ENCODE measurements at regions not wholly inside any gene's neighbourhood (a gene's known extent, or its start where the extent isn't known, plus 50 kb on each side); places are given as distances from the start of the nearest gene placed in this dataset.

DNA sequence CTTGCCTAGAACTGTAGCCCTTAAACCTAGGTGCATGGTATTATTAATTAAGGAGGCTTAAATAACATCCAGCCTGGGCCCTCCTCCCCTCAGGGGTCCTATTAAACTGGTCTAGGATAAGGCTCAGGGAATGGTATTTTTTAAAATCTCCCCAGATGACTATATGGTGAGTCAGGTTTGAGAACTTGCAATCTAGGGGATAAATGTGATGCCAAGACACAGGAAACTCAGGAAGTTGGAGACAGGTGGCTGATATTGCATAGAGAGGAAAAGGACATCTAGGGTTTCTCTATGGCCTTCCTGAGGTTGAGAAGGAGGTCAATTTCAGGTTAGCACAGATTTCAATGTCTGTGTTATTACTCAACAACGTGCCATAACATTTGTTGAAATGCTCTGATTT, 581.0 kb downstream of the TLE1 start:
- Histone ChIP-seq H3K14ac (ENCODE audit: insufficient read depth, low read length) (no peak overlapping the region), H3K27ac (ENCODE audit: insufficient read length, low read depth, low read length) (no peak overlapping the region), H4K5ac (ENCODE audit: insufficient read length, low read depth, low read length) (no peak overlapping the region), H3K4me1 (ENCODE audit: insufficient read depth, low read length) (peaks cover 4% of the 10 kb centered on the region; the same call in 1 of the 2 replicates), H3K9ac (ENCODE audit: extremely low read depth, insufficient read length, low read length) (no peak overlapping the region), H3K79me2 (ENCODE audit: insufficient read depth, low read length) (no peaks in the 10 kb centered on the region), H3T11ph (ENCODE audit: low read length) (no peak overlapping the region), H4K8ac (replicated peaks; ENCODE audit: insufficient read length, low read depth, low read length) (no peak overlapping the region), H4K20me1 (ENCODE audit: control insufficient read depth, insufficient read depth, insufficient read length) (no peaks in the 10 kb centered on the region), H2AFZ (ENCODE audit: low read length) (no peak overlapping the region), H3K23me2 (ENCODE audit: insufficient read length, low read depth, low read length, poor library complexity, severe bottlenecking) (no peaks in the 10 kb centered on the region), H3K56ac (ENCODE audit: insufficient read length, low read depth, low read length) (no peak overlapping the region), H3K4ac (ENCODE audit: low read depth, low read length) (no peak overlapping the region), H2AK5ac (ENCODE audit: insufficient read length, low read length) (no peak overlapping the region), H2BK5ac (ENCODE audit: insufficient read length, low read length) (no peak overlapping the region), H3K18ac (ENCODE audit: insufficient read length, low read depth, low read length) (no peak overlapping the region), H3K23ac (ENCODE audit: insufficient read length, low read depth, low read length) (no peak overlapping the region), H2BK15ac (ENCODE audit: low read depth, low read length) (no peak overlapping the region), H2BK120ac (ENCODE audit: low read depth, low read length, poor library complexity, severe bottlenecking) (no peak overlapping the region), H2BK20ac (ENCODE audit: low read depth, low read length, poor library complexity, severe bottlenecking) (no peak overlapping the region), H3K4me2 (ENCODE audit: insufficient read depth, insufficient read length, low read length) (no peak overlapping the region), H3K27me3 (ENCODE audit: insufficient read depth, low read length) (no peaks in the 10 kb centered on the region), H3K9me3 (ENCODE audit: control insufficient read depth, low read depth, low read length) (no peaks in the 10 kb centered on the region), H3K79me1 (ENCODE audit: insufficient read depth, low read depth, low read length, poor library complexity, severe bottlenecking) (no peaks in the 10 kb centered on the region), H4K91ac (ENCODE audit: insufficient read length, low read depth, low read length) (no peak overlapping the region), H2BK12ac (ENCODE audit: insufficient read length, low read depth, low read length) (no peak overlapping the region)
- no peak overlapping the region for H3K27ac Mint-ChIP-seq
- H3K9me3 Mint-ChIP-seq, result no peaks in the 10 kb centered on the region; a peak in 1 of 5 replicates
- peaks cover 28 to 31% of the 10 kb centered on the region in 2 experiments for H3K4me1 Mint-ChIP-seq
- no peak for TF ChIP-seq CTCF (conservative IDR thresholded peaks at IDR 0.05)
- no peak for DNase-seq
- H3K27me3 Mint-ChIP-seq (ENCODE audit: low read depth), result no peaks in the 10 kb centered on the region; the same call in 1 of the 2 replicates
- WGBS (ENCODE audit: extremely low coverage, insufficient read length, low lambda C conversion rate), result no CpG with 5 or more reads among the region's 1 CpG
- no peak overlapping the region for H3K4me3 Mint-ChIP-seq
- H3K36me3 Mint-ChIP-seq (ENCODE audit: insufficient read depth in 1 of 3, low read depth in 3 of 3), result no peaks in the 10 kb centered on the region

Data from H9 (cell line).